CD4-positive, alpha-beta T cell (primary cell): ENCODE measurements at regions not wholly inside any gene's neighbourhood (a gene's known extent, or its start where the extent isn't known, plus 50 kb on each side); places are given as distances from the start of the nearest gene placed in this dataset.
"Not testable (repeated sequence)": the region's sequence is repeated elsewhere in the genome, so short reads cannot be mapped to it uniquely, and the experiment has no call there.

Experiments used
- ATAC-seq: fragments of 200-7000 bp; cut with Tn5 transposase; one replicate; pipeline ENCODE4 v1.10.0; 2022; ENCODE audit warnings: mild to moderate bottlenecking; ENCODE audit not compliant: poor library complexity
- CTCF ChIA-PET: fragments of 350-600 bp; sonication (Branson Sonifier 250); formaldehyde crosslinking; loops from one replicate; lab custom pipeline; 2021; ENCODE audit warnings: antibody characterized with exemption, inconsistent platforms; lab: Charles Lee
- POLR2A ChIA-PET: fragments of 350-600 bp; sonication (Branson Sonifier 250); formaldehyde crosslinking; loops from one replicate; lab custom pipeline; 2021; ENCODE audit warnings: antibody characterized with exemption, inconsistent platforms; lab: Charles Lee
- DNase-seq, 14 experiments: peaks; one replicate each; pipeline ENCODE4 v3.0.0-alpha.2; 2013 to 2020; ENCODE audit warnings: mixed read lengths in 2 of 14
- H3K27ac ChIP-seq, 2 donors: one replicate each; pipeline versions ENCODE4 v1.5.1 to v1.7.0; 2013; ENCODE audit warnings: low read length in 2 of 2, low read depth in 1 of 2, mild to moderate bottlenecking in 1 of 2
- H3K27me3 ChIP-seq, 2 experiments: 1 replicate in 1 of 2; 2 replicates in 1 of 2; pipeline versions ENCODE4 v1.6.1 to v1.7.0; 2013; ENCODE audit warnings: low read length in 2 of 2, control low read depth in 1 of 2, mild to moderate bottlenecking in 1 of 2, moderate library complexity in 1 of 2; ENCODE audit not compliant: insufficient read depth in 2 of 2, control insufficient read depth in 1 of 2
- H3K36me3 ChIP-seq: one replicate; pipeline ENCODE4 v1.6.1; 2013; ENCODE audit warnings: low read length, control low read depth; ENCODE audit not compliant: insufficient read depth
- H3K4me1 ChIP-seq: one replicate; pipeline ENCODE4 v1.6.1; 2013; ENCODE audit warnings: low read length, control low read depth; ENCODE audit not compliant: insufficient read depth
- H3K4me3 ChIP-seq: one replicate; pipeline ENCODE4 v1.5.1; 2013; ENCODE audit warnings: mild to moderate bottlenecking, low read length, moderate library complexity
- H3K9me3 ChIP-seq, 2 experiments: 1 replicate in 1 of 2; 2 replicates in 1 of 2; pipeline versions ENCODE4 v1.6.1 to v1.7.0; 2013; ENCODE audit warnings: low read length in 2 of 2, mild to moderate bottlenecking in 2 of 2, control low read depth in 1 of 2, moderate library complexity in 1 of 2; ENCODE audit not compliant: control insufficient read depth in 1 of 2, insufficient read depth in 1 of 2
- H3K27ac Mint-ChIP-seq: one replicate; pipeline ENCODE4 v1.8.0; 2020; ENCODE audit warnings: mixed read lengths
- H3K27me3 Mint-ChIP-seq: one replicate; pipeline ENCODE4 v1.8.0; 2021; ENCODE audit warnings: mixed read lengths
- H3K36me3 Mint-ChIP-seq: one replicate; pipeline ENCODE4 v1.8.0; 2021; ENCODE audit warnings: low read depth, mixed read lengths
- H3K4me1 Mint-ChIP-seq: one replicate; pipeline ENCODE4 v1.8.0; 2021; ENCODE audit warnings: low read depth, mixed read lengths
- H3K4me3 Mint-ChIP-seq: one replicate; pipeline ENCODE4 v1.8.0; 2020; ENCODE audit warnings: mild to moderate bottlenecking, mixed read lengths
- H3K9me3 Mint-ChIP-seq: one replicate; pipeline ENCODE4 v1.8.0; 2020; ENCODE audit warnings: mixed read lengths
- CTCF ChIP-seq: fragments of 200-600 bp; IDR thresholded peaks from one replicate; pipeline ENCODE4 v1.8.0; 2022; ENCODE audit warnings: antibody characterized with exemption, mild to moderate bottlenecking
- intact Hi-C, 2 experiments: fragments of 100-400 bp; cut with DNase I in 1 of 2; cut with micrococcal nuclease in 1 of 2; formaldehyde crosslinking; loops; one replicate each; pipeline versions ENCODE4 v1.15.1 to v1.9.0; 2023 to 2025; cut with DNase I, micrococcal nuclease

GRCh38 chr6:167416676-167417430 lies 92.0 kb downstream of the TTLL2 start:
- Mint-ChIP-seq H3K4me1 (no peaks in the 10 kb centered on the region), H3K27me3 (peaks cover 22% of the 10 kb centered on the region), H3K27ac (no peak overlapping the region), H3K9me3 (no peaks in the 10 kb centered on the region), H3K4me3 (no peak overlapping the region), H3K36me3 (no peaks in the 10 kb centered on the region)
- Histone ChIP-seq H3K4me1 (no peaks in the 10 kb centered on the region), H3K27ac (no peak overlapping the region), H3K27me3 (peaks cover 2 to 5% of the 10 kb centered on the region in 2 experiments), H3K4me3 (no peak overlapping the region), H3K36me3 (no peaks in the 10 kb centered on the region), H3K9me3 (peaks cover 0 to 10% of the 10 kb centered on the region in 2 experiments)
- ChIA-PET POLR2A (no interaction called here), CTCF (no interaction called here)
- ATAC-seq = no peak
- TF ChIP-seq CTCF = no peak
- intact Hi-C loops = no loop called here
- no peak for DNase-seq

GRCh38 chr6:167420177-167420576 lies 95.3 kb downstream of the TTLL2 start:
- Mint-ChIP-seq H3K36me3 (no peaks in the 10 kb centered on the region), H3K27me3 (peaks cover 22% of the 10 kb centered on the region), H3K4me1 (no peaks in the 10 kb centered on the region), H3K9me3 (no peaks in the 10 kb centered on the region), H3K27ac (no peak overlapping the region), H3K4me3 (no peak overlapping the region)
- POLR2A ChIA-PET = no interaction called here
- no peaks in the 10 kb centered on the region for H3K36me3 ChIP-seq
- H3K27ac ChIP-seq = no peak overlapping the region
- peaks cover 2 to 5% of the 10 kb centered on the region in 2 experiments for H3K27me3 ChIP-seq
- DNase-seq (no peak), ATAC-seq (no peak)
- intact Hi-C loops = no loop called here
- no peak for TF ChIP-seq CTCF
- CTCF ChIA-PET = no interaction called here
- no peak overlapping the region for H3K4me3 ChIP-seq
- H3K4me1 ChIP-seq = no peaks in the 10 kb centered on the region
- H3K9me3 ChIP-seq = peaks cover 0 to 13% of the 10 kb centered on the region in 2 experiments

GRCh38 chr6:167420858-167421766 lies 96.2 kb downstream of the TTLL2 start:
- no peak overlapping the region for H3K4me3 ChIP-seq
- H3K9me3 ChIP-seq = peaks cover 0 to 13% of the 10 kb centered on the region in 2 experiments
- POLR2A ChIA-PET = no interaction called here
- ATAC-seq = no peak
- Mint-ChIP-seq H3K27me3 (peaks cover 22% of the 10 kb centered on the region), H3K27ac (no peak overlapping the region), H3K4me1 (no peaks in the 10 kb centered on the region), H3K36me3 (no peaks in the 10 kb centered on the region), H3K9me3 (no peaks in the 10 kb centered on the region), H3K4me3 (no peak overlapping the region)
- peaks cover 0 to 5% of the 10 kb centered on the region in 2 experiments for H3K27me3 ChIP-seq
- H3K4me1 ChIP-seq = no peaks in the 10 kb centered on the region
- intact Hi-C loops = no loop called here
- CTCF ChIA-PET = no interaction called here
- no peak overlapping the region for H3K27ac ChIP-seq
- no peak for TF ChIP-seq CTCF
- no peak for DNase-seq
- H3K36me3 ChIP-seq = no peaks in the 10 kb centered on the region

GRCh38 chr6:167421944-167422343 lies 97.1 kb downstream of the TTLL2 start:
- intact Hi-C loops, DNase-seq, H3K27me3 ChIP-seq, H3K4me3 Mint-ChIP-seq, H3K4me3 ChIP-seq, H3K4me1 Mint-ChIP-seq, H3K27ac Mint-ChIP-seq, H3K9me3 Mint-ChIP-seq, H3K4me1 ChIP-seq, CTCF ChIA-PET, POLR2A ChIA-PET, H3K36me3 ChIP-seq, H3K27ac ChIP-seq, ATAC-seq, H3K36me3 Mint-ChIP-seq: not testable (repeated sequence)
- peaks cover 0 to 13% of the 10 kb centered on the region in 2 experiments for H3K9me3 ChIP-seq
- peaks cover 28% of the 10 kb centered on the region for H3K27me3 Mint-ChIP-seq
